ENCODE measurements at regions not wholly inside any gene's neighbourhood (a gene's known extent, or its start where the extent isn't known, plus 50 kb on each side); places are given as distances from the start of the nearest gene placed in this dataset.

DNA sequence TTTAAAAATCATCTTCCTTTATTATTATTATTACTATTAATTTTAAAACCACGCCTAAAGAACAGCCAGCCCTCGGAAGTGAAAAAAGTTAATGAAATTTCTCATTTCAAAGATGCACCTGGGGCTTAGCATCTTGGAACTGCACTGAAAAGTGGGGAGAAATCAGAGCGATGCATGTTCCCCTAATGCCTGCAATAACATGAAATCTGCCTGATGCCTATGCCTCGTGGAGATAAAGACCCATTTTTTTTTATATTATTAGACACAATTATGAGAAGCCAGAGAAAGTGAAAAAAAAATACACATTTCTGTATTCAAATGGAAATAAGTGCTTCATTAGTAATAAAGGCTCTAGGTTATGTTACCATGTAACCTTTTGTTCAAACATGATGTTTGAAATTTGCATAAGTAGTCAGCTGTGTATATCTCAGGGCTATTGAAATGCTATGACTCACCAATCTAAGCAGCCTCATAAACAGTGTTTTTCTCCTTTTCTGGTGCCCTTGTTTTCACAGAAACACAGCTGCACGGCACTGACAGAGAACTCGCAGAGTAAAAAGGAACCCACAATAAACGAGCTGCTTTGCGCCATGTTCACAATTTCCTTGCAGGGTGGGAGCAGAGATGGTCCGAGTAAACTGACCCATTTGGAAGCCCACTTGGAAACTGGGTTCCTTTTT lies 175.8 kb upstream of the PRKCQ start:
- DNase-seq: no peak

DNA sequence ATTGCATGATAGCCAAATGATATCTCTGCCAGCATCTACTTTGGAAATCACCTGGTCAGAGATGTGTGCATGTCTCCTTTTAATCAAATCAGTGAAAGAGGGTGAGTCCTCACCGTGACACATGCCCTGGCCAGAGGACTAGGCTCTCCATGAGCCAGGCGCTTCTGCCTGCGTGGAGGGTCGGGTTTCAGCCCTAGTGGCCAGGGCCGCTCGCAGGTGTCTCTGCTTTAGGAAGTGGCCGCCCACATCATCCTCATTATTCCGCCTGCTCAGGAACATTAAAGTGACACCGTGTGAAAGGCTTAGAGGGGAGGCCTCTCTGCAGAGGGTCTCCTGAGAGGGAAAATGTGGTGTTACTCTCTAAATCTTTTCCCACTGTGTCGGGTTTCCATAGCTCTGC lies 173.6 kb upstream of the PRKCQ start:
- no peak for DNase-seq

GRCh38 chr10:6751363-6751762 lies 171.3 kb upstream of the PRKCQ start:
- no peak for DNase-seq

DNA sequence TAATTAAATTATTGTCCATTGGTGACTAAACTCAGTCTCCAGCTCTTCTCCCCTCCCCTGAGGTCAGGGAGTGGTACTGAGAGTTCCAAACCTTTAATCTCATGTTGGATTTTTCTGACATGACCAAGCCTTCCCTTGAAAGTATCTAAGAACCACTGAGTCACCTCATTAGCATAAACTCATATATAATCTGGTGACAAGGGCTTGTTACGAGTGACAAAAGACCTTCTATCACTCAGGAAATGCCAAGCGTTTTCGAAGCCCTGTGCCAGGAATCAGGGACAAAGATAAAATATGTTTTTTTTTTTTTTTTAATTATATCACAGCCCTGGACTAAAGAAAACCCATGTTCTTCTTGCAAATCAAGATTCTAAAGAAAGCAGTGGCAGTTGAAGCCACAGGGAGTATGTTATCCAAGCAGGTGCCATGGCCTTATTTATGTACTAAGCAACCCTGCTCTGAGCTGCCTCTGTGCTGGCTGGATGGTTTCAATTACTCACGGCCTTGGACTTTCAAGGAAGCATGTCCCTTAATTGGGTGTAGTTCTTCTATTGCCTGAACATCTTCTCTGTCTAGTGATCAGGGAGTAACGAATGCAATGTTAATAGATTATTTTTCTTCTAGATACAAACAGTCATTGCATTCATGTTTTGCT lies 169.0 kb upstream of the PRKCQ start:
- DNase-seq: no peak

GRCh38 chr10:6748029-6748428 lies 168.0 kb upstream of the PRKCQ start:
- no peak for DNase-seq

DNA sequence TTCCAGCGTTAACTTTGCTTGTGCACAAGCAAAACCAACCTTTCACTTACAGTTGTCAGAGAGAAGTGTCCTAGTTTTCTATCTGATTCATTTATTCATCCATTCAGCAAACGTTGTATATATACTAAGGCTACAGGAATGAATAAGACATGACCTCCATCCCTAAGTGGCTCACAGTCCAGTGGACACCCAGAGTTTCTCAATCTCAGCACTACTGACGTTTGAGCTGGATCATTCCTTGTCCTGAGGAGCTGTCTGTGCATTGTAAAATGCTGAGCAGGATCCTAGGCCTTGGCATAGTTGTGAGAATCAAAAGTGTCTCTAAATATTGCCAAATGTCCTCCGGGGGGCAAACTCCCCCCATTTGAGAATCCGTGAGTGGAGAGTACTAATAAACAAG lies 166.7 kb upstream of the PRKCQ start:
- no peak for DNase-seq

DNA sequence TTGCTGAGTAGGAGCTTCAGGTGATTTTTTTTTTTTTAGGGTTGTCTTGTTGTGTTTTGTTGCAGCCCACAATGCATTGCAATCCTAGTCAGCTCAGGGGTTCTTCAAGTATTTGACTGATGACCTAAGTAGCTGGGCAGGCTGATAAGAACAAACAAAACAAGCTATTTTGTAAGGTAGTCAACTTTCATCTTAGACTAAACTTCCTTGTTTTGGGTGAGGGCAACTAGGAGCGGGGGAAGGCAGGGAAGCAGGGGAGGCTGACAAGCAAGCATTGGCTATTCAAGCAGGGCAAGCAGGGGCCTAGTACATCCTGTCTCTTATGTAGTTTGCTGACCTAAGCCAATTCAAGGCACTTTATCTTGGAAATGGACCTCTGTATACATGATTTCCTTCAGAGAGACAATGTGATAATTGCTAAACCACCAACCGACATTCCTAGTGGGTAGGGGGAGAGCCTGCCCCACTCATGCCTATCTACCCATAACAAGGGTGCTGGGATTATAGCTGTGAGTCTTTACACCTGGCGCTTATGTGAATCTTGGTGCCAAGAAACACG lies 163.3 kb upstream of the PRKCQ start:
- DNase-seq: no peak

DNA sequence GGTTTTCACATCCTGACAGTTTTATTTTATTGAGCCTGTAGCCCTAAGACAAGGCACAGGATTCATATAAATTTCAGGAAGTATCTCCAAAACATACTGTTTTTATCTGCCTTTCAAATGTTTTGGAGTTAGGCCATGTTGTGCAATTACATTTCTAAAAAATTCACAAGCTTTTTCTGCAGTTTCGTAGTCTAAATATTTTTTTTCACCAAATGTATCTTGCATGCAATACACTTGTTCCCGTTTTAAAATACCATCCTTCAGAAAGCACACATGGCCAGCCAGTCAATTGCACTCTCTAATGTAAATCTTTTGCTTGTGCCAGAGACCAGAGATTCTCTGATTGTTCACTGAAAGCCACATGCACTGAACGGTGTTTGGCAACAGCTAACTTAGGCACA lies 161.5 kb upstream of the PRKCQ start:
- no peak for DNase-seq

DNA sequence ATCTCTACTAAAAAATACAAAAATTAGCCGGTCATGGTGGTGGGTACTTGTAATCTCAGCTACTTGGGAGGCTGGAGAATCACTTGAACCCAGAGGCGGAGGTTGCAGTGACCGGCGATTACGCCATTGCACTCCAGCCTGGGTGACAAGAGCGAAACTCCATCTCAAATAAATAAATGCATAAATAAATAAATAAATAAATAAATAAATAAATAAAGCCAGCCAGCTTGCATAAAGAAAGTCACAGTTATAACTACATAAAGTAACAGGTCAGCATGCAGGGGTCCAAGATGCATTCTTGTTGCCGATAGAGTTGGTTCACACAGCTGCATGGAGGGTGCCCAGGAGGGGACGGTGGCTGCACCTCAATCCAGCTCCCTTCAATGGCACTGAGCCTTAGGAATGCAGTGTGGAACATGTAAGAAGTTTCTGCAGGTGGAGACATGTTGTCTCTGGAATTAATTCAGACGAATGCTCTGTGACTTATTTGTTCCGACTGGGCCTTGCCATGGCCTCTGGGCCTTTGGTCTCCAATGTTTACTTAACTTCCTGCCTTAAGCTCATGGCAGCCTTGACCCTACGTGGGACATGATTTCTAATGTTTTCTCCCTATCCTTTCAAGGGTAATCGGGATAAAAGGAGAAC lies 159.6 kb upstream of the PRKCQ start:
- no peak for DNase-seq

GRCh38 chr10:6738112-6738768 lies 158.2 kb upstream of the PRKCQ start:
- no peak for DNase-seq

DNA sequence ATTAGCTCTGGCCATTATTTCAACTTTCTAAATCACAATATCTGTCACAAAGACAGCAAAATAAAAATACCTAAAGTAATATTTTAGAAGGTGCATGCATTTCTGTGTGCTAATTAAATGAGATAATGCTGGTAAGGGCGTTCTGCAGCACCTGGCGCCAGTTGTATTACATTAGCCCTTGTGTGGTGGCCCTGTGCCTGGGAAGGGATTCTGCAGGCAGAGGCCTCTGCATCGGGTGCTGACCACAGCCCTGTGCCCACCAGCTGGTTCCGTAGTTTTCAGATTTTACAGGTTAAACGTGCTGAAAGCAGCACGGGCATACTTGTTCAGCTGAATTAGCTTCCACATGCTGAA lies 157.7 kb upstream of the PRKCQ start:
- DNase-seq: no peak

GRCh38 chr10:6737080-6737641 lies 157.1 kb upstream of the PRKCQ start:
- DNase-seq: no peak

DNA sequence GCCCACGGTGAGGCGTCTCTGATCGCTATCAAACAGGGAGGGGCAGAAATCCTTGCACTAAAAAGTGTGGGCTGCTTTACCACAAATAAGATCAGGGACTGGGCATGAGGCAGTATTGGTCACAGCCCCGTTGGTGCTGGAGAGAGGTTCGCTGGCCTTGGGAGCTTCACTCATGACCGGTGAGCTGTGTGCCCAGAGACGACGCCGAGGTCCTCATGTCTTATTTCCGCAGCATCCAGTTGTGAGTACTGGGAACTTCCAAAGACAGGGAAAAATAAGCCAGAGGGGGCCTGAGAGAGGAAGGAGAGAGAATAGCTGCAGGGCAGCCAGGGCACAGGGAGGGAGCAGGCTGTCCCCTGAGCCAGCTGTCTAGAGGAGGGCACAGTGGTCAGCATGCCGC lies 154.2 kb upstream of the PRKCQ start:
- DNase-seq: no peak

DNA sequence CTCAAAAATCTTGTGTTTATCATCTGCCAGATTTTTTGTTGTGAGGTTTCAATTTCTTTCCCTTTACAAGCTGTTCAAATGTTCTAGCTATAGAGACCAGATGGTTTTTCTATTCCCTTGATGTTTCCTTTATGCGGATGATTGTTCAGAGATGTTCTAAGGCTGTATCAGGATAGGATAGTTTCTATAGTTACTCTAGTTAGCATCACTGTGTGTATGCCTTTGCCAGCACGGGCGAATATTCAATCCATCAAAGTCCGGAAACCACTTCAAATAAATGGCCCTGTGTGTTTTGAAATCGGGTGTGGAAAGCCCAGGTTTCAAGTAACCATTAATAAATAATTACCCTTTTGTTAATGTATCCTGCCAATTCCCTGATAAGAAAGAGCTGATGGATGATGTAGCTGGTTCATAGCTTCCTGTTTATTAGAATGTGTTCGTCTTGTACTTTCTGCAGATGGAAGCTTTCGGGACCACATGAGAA lies 149.8 kb upstream of the PRKCQ start:
- no peak for DNase-seq

DNA sequence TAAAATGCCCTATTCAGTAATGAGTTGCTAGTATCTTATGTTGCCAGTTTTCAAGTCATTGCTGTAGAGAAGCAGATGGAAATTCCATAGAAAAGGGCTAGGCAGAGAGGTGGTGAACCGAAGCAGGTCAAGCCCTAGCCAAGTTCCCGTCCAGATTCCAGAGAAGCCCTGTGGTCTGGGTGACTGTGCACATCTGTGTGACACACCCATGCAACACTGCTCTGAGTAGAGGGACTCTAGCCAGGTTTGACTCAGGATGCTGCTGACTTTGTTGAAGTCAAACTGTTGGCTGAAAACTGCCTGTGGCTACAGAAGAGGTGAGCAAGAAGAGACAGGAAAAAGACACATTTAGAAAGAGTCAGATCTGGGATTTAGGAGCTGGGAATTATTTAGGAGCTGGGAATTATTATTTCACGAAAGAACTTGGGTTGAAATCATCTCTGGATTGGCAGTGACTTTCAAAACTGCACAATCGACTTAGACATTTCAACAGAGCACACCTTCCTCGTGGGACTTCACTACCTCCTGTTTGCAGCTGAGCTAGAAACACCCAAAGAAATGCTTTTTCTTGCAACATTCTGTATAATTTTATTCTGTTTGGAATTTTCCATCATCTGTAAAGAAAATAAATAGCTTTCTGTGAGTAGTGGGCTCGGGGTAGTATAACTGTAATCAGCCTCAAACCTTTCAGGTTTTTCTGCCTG lies 149.1 kb upstream of the PRKCQ start:
- DNase-seq: no peak

- DNase-seq: no peak
Measured at GRCh38 chr10:6726924-6727323, 146.8 kb upstream of the PRKCQ start.

- no peak for DNase-seq
Measured at GRCh38 chr10:6722616-6723004, 142.5 kb upstream of the PRKCQ start.

DNA sequence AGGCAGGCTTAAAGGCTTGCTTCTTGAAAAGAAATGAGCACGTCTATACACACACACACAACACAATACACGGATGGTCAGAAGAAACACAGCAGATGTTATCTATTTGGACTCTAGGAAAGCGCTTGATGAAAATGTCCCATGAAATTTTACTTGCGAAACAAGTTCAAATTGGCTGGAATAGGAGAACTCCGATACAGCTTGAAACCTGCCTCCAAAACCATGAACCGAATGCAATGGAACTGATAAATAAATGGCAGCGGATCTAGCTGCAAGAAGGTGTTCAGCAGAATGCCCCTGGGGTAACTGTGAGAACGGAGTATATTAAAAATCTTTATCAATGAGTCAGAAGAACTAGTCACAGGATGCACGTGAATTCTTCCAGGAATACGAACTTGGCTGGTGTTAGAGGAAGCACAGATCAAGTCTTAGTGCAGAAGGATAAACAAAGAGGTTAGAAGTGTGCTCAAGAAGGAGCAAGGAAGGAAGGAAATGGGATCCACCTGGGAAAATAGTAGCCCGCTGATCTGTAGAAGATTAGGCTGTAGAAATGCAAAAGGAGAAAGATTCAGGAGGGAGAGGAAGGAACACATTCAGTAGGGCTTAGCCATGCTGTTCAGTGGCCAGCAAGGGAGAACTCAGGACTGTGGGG lies 142.0 kb upstream of the PRKCQ start:
- DNase-seq: no peak

DNA sequence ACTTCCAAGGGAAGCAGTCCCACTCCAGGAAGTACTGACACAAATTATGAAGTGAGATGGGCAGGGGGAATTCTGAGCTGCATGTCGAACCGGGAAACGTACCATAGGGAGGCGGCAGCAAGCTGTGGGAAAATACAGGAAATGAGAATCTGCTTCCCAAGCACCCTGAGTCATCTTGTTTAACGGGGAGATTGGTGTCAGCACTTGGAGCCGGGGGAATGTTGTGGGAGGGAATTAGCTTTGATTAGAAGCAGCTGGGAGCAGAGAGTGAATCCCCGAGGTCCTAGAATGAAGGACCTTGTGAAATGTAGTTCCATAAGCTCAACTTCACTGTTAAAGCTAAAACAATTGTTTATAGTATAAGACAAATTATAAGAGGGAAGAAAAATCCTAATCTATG lies 141.4 kb upstream of the PRKCQ start:
- DNase-seq: no peak

- DNase-seq: no peak
Measured at GRCh38 chr10:6719561-6719960, 139.5 kb upstream of the PRKCQ start.

DNA sequence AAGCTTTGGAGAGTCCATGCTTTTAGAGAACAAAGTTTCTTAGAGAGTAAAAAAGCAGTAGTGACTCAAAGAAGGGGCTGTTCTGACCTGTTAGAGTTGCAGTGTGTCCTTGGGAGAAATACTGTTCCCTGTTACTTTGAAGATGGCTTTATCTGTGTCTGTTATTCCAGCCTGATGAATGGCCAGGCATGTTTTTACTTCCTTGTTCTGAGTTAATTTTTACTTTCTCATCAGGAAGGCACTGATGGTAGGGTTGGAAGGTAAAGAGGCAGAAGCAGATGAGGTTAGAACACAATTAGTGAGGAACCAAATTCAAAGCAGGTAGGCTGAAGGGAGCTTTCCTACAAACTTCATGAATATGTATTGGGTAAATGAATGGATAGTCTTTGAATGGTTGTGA lies 138.5 kb upstream of the PRKCQ start:
- DNase-seq: no peak

- DNase-seq: no peak
Measured at GRCh38 chr10:6716516-6716915, 136.4 kb upstream of the PRKCQ start.
